ENCODE measurements at regions not wholly inside any gene's neighbourhood (a gene's known extent, or its start where the extent isn't known, plus 50 kb on each side); places are given as distances from the start of the nearest gene placed in this dataset.
"Not testable (repeated sequence)": the region's sequence is repeated elsewhere in the genome, so short reads cannot be mapped to it uniquely, and the experiment has no call there.

- Mint-ChIP-seq H3K36me3 (ENCODE audit: low read depth, unreplicated experiment) (peaks cover 5% of the 10 kb centered on the region), H3K9me3 (ENCODE audit: unreplicated experiment) (peaks cover 6% of the 10 kb centered on the region), H3K27me3 (ENCODE audit: unreplicated experiment) (peaks cover 4% of the 10 kb centered on the region), H3K4me3 (ENCODE audit: unreplicated experiment) (no peak overlapping the region), H3K27ac (ENCODE audit: unreplicated experiment) (no peak overlapping the region), H3K4me1 (ENCODE audit: unreplicated experiment) (no peaks in the 10 kb centered on the region)
- TF ChIP-seq, protein P1, sequence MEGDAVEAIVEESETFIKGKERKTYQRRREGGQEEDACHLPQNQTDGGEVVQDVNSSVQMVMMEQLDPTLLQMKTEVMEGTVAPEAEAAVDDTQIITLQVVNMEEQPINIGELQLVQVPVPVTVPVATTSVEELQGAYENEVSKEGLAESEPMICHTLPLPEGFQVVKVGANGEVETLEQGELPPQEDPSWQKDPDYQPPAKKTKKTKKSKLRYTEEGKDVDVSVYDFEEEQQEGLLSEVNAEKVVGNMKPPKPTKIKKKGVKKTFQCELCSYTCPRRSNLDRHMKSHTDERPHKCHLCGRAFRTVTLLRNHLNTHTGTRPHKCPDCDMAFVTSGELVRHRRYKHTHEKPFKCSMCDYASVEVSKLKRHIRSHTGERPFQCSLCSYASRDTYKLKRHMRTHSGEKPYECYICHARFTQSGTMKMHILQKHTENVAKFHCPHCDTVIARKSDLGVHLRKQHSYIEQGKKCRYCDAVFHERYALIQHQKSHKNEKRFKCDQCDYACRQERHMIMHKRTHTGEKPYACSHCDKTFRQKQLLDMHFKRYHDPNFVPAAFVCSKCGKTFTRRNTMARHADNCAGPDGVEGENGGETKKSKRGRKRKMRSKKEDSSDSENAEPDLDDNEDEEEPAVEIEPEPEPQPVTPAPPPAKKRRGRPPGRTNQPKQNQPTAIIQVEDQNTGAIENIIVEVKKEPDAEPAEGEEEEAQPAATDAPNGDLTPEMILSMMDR (IDR thresholded peaks at IDR 0.05; ENCODE audit: unreplicated experiment), result no peak
- no peak for DNase-seq (ENCODE audit: low spot score)
Observed at GRCh38 chr2:57218206-57218605, 828.4 kb upstream of the VRK2 start.

DNA sequence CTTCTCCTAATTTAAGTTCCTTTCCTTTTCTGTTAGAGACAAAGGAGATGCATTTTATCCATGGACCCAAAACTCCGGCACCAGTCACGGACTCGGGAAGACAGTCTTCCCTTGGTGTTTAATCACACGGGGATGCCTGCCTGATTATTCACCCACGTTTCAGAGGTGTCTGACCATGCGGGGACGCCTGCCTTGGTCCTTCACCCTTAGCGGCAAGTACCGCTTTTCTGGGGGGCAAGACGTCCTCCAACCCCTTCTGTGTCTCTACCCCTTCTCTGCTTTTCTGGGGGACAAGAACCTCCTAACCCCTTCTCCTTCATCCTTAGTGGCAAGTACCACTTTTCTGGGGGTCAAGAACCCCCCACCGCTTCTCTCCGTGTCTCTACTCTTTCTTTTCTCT is 816.9 kb upstream of the VRK2 start:
- not testable (repeated sequence) for H3K27me3 Mint-ChIP-seq (ENCODE audit: unreplicated experiment); H3K27ac Mint-ChIP-seq (ENCODE audit: unreplicated experiment); DNase-seq (ENCODE audit: low spot score); H3K4me1 Mint-ChIP-seq (ENCODE audit: unreplicated experiment); H3K9me3 Mint-ChIP-seq (ENCODE audit: unreplicated experiment); H3K4me3 Mint-ChIP-seq (ENCODE audit: unreplicated experiment); H3K36me3 Mint-ChIP-seq (ENCODE audit: low read depth, unreplicated experiment)

GRCh38 chr2:57232341-57232740 is 814.3 kb upstream of the VRK2 start:
- not testable (repeated sequence) for H3K9me3 Mint-ChIP-seq (ENCODE audit: unreplicated experiment); H3K4me3 Mint-ChIP-seq (ENCODE audit: unreplicated experiment); H3K4me1 Mint-ChIP-seq (ENCODE audit: unreplicated experiment); DNase-seq (ENCODE audit: low spot score); H3K27ac Mint-ChIP-seq (ENCODE audit: unreplicated experiment); H3K27me3 Mint-ChIP-seq (ENCODE audit: unreplicated experiment); H3K36me3 Mint-ChIP-seq (ENCODE audit: low read depth, unreplicated experiment)

DNA sequence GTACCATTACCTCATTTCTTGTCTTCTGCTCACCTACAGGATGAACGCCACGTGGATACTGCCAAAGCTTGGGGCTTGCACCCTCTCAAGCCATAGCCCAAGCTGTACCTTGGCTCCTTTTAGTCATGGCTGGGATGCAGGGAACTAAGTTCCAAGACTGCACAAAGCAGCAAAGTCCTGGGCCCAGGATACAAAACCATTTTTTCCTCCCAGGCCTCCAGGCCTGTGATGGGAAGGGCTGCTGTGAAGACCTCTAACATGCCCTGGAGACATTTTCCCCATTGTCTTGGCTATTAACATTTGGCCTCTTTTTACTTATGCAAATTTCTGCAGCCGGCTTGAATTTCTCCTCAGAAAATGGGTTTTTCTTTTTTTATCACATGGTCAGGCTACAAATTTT is 795.1 kb upstream of the VRK2 start:
- H3K27ac Mint-ChIP-seq (ENCODE audit: unreplicated experiment); H3K27me3 Mint-ChIP-seq (ENCODE audit: unreplicated experiment); H3K36me3 Mint-ChIP-seq (ENCODE audit: low read depth, unreplicated experiment); H3K4me1 Mint-ChIP-seq (ENCODE audit: unreplicated experiment); H3K4me3 Mint-ChIP-seq (ENCODE audit: unreplicated experiment); DNase-seq (ENCODE audit: low spot score): not testable (repeated sequence)
- H3K9me3 Mint-ChIP-seq (ENCODE audit: unreplicated experiment), result peaks cover 40% of the 10 kb centered on the region

DNA sequence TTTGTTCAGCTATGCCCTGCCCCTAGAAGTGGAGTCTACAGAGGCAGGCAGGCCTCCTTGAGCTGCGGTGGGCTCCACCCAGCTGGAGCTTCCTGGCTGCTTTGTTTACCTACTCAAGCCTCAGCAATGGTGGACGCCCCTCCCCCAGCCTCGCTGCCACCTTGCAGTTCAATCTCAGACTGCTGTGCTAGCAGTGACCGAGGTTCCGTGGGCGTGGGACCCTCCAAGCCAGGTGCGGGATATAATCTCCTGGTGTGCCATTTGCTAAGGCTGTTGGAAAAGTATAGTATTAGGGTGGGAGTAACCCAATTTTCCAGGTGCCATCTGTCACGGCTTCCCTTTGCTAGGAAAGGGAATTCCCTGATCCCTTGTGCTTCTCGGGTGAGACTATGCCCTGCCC is 770.2 kb upstream of the VRK2 start:
- H3K4me3 Mint-ChIP-seq (ENCODE audit: unreplicated experiment); H3K27ac Mint-ChIP-seq (ENCODE audit: unreplicated experiment); H3K36me3 Mint-ChIP-seq (ENCODE audit: low read depth, unreplicated experiment); H3K9me3 Mint-ChIP-seq (ENCODE audit: unreplicated experiment); H3K27me3 Mint-ChIP-seq (ENCODE audit: unreplicated experiment); DNase-seq (ENCODE audit: low spot score); H3K4me1 Mint-ChIP-seq (ENCODE audit: unreplicated experiment): not testable (repeated sequence)

DNA sequence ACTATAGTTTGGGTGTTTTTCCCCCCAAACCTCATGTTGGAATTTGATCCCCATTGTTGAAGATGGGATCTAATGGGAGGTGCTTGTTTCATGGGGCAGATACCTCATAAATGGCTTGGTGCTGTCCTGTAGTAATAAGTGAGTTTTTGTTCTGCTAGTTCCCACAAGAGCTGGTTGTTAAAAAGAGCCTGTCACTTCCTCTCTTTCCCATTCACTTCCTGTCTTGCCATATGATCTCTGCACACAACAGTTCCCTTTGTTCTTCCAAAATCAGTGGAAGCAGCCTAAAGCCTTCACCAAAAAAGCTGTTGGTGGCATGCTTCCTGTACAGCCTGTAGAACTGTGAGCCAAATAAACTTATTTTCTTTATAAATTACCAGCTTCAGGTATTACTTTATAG is 768.2 kb upstream of the VRK2 start:
- H3K27me3 Mint-ChIP-seq (ENCODE audit: unreplicated experiment), result no peaks in the 10 kb centered on the region
- H3K9me3 Mint-ChIP-seq (ENCODE audit: unreplicated experiment), result peaks cover 9% of the 10 kb centered on the region

GRCh38 chr2:57291209-57291608 is 755.4 kb upstream of the VRK2 start:
- Mint-ChIP-seq H3K27ac (ENCODE audit: unreplicated experiment) (no peak overlapping the region), H3K9me3 (ENCODE audit: unreplicated experiment) (no peaks in the 10 kb centered on the region), H3K4me3 (ENCODE audit: unreplicated experiment) (no peak overlapping the region), H3K27me3 (ENCODE audit: unreplicated experiment) (no peaks in the 10 kb centered on the region), H3K4me1 (ENCODE audit: unreplicated experiment) (no peaks in the 10 kb centered on the region), H3K36me3 (ENCODE audit: low read depth, unreplicated experiment) (no peaks in the 10 kb centered on the region)
- TF ChIP-seq, protein P1 (IDR thresholded peaks at IDR 0.05; ENCODE audit: unreplicated experiment), result no peak
- no peak for DNase-seq (ENCODE audit: low spot score)

More for the DNA sequence above, 768.2 kb upstream of the VRK2 start:
- Mint-ChIP-seq H3K4me3 (ENCODE audit: unreplicated experiment) (no peak overlapping the region), H3K36me3 (ENCODE audit: low read depth, unreplicated experiment) (peaks cover 5% of the 10 kb centered on the region), H3K4me1 (ENCODE audit: unreplicated experiment) (peaks cover 5% of the 10 kb centered on the region), H3K27ac (ENCODE audit: unreplicated experiment) (peak overlapping the region; percentile 88)
- TF ChIP-seq, protein P1 (IDR thresholded peaks at IDR 0.05; ENCODE audit: unreplicated experiment), result no peak
- no peak for DNase-seq (ENCODE audit: low spot score)
